ENCODE measurements at regions not wholly inside any gene's neighbourhood (a gene's known extent, or its start where the extent isn't known, plus 50 kb on each side); places are given as distances from the start of the nearest gene placed in this dataset.

DNA sequence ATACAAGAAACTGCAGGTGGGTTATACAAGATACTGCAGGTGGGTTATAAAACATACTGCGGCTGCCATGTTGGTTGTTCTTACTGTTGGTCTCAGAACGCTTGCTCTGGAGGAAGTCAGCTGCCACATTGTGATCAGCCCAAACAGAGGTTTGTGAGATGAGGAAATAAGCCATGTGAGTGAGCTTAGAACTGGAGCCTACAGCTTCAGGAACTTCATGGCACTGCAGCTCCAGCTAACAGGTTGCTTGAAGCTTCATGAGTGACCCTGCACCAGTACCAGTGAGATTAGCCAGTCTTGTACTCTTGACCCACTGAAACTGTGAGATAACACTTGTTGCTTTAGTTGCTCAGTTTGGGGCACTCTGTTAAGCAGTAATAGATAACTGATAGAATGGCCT, 74.5 kb upstream of the PRKCQ start:
- DNase-seq, result peak; percentile 21
- in situ Hi-C loops (cut with MboI; ENCODE audit: low pct_unique_long_range_greater_than_20kb, low sequenced_read_pairs), result no loop called here

DNA sequence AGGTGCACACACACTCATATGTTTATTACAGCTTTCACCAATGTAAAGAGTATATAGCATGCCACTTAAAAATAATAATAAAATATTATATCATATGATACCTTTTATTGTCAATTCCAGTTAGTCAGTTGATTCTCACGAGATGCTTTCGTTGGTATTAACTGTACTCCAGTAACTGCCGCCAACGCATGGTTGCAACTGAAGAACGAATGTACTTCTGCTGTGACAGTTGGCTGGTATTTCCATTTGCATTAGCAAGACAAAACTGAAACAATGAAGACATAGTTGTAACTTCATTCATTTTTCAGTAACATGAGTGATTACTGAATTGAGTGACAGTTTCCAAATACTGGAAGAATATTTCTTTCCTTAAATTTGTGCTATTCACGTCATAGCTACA, 70.5 kb upstream of the PRKCQ start:
- in situ Hi-C loops (cut with MboI; ENCODE audit: low pct_unique_long_range_greater_than_20kb, low sequenced_read_pairs), result no loop called here

DNA sequence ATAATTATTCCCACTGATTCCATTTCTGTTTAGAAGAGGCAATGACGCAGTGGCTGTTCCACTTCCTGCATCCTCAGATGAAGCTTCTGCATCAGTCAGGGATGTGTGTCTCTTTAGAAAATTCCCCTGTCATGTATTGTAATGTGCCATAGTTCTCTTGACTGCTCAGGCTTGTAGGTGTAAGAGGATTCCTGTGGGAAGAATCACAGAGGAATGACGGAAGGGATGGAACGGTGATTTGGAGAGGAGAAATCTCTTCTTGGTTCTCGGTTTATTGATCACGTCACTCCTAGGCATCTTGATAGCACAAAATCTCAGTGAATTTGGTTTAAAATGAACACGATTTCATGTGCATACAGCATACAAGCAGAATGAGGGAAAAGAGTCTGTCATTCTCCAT, 69.8 kb upstream of the PRKCQ start:
- in situ Hi-C loops (cut with MboI; ENCODE audit: low pct_unique_long_range_greater_than_20kb, low sequenced_read_pairs), result no loop called here
- DNase-seq, result no peak

More for the DNA sequence above, 70.5 kb upstream of the PRKCQ start:
- no peak for DNase-seq

DNA sequence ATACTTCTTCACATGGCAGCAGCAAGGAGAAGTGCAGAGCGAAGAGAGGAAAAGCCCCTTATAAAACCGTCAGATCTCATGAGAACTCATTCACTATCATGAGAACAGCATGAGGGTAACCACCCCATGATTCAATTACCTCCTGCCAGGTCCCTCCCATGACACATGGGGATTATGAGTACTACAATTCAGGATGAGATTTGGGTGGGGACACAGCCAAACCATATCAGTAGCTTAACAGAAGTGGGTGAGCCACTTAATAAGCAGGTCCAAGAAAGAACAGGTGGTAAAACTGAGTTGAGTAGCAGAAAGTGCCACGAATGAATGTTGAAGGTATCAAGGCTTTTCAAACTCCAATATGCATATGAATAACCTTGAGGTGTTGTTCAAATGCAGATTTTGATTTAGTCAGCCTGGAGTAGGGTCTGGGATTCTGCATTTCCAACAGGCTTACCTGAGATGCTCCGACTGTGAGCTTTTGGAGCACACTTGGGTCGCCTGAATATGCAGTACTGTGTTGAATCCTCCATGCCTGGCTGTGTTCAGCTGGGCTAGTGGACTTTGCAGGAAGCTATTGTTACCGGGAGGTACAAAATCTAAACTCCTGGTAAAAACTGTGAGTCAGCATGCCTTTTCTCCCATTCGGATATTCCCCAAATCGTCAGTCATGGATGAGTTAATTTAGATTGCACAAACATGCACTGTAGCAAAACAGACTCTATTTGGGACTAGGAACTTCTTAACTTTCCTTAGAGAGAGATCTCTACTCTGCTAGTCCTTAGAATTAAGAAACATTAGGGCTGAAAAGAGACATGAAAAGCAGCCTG, 69.0 kb upstream of the PRKCQ start:
- in situ Hi-C loops (cut with MboI; ENCODE audit: low pct_unique_long_range_greater_than_20kb, low sequenced_read_pairs), result no loop called here
- DNase-seq, result no peak

DNA sequence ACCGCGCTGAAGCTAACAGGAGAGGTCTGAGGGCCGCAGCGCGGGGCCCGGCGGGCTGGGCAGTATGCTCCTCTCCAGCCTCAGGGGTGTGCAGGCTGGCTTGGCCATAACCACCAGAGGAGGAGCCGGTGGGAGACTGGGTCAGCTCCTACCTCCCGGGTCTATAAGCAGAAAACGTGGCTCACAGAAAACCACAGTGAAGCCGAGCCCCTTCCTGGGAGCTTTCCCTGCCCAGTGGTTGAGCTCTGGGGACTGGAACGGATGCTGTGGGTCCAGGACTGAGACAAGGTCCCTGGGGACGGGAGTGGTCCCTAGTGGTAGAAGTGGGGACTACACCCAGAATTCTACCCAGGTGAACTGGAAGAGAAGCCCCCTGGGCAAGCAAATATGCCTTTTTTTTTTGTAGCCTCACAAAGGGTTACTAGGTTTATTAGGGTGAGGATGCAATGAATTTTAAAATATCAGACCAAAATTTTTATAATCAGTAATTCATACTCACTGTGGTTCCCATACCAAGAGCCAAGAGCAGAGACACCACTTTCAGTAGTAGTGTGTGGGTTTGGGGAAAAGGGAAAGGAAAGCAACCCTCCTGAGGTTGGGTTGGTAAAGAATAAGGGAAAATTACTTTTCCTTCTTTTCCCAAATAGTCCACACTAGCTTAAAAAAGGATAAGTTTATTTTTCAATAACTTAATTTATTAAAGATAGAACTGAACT, 67.9 kb upstream of the PRKCQ start:
- in situ Hi-C loops (cut with MboI; ENCODE audit: low pct_unique_long_range_greater_than_20kb, low sequenced_read_pairs), result no loop called here
- peak; percentile 70 for DNase-seq

DNA sequence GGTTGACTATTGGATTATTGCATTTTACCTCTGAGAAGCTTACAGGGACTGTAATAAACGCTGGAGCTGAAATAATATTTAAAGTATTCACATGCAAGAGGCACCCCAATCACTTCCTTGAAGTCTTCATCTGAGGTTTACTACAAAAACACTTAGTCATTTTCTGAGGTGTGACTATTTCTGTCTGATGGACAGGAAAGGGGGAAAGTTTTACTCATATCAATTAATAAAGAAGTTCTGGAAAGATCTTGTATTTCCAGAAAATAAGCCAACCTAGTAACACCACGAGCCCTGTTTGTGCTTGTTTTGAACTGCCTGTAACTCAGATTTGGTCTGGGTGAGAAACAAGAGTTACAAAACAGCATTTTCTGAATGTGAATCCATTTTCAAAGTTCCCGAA, 63.9 kb upstream of the PRKCQ start:
- no peak for DNase-seq
- in situ Hi-C loops (cut with MboI; ENCODE audit: low pct_unique_long_range_greater_than_20kb, low sequenced_read_pairs), result no loop called here

DNA sequence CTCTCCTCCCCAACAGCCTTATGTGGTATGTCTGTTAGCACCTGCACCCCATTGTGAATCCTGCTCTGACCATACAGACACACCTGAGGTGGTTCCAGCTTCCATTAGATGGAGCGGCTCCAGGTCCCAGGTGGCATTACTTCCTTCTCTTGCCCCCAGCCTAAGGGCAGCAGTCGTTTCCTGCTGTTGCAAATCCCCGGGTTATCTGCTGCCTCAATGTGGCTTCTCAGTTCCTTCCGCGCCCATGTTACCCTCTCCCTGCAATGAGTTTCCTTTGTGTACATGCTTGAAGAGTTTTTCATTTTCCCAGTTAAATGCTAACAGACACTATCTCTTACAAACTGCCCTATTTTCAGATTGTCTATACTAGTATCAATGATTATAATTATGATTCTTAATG, 62.8 kb upstream of the PRKCQ start:
- in situ Hi-C loops (cut with MboI; ENCODE audit: low pct_unique_long_range_greater_than_20kb, low sequenced_read_pairs), result no loop called here
- no peak for DNase-seq

DNA sequence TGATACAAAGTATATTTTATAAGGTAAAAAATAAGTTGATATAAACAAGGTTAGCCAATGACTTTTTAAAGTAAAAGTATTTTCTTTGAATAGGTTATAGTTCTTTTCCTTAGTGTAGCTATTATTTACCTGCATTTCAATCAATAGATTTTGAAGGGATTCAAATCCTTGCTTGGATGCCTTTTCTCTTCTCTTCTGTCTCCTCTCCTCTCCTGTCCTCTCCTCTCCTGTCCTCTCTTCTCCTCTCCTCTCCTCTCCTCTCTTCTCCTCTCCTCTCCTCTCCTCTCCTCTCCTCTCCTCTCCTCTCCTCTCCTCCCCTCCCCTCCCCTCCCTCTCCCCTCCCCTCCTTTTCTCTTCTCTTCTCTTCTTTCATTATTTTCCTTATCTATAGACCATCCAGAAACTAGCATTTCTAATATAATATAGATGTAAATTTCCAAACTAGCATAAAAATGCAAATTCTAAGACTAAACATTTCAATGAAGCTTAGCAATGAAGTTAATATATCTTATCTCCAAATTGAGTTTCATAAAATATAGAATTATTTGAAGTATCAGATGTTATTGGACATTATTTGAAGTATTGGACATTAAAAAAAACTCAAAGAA, 60.5 kb upstream of the PRKCQ start:
- in situ Hi-C loops (cut with MboI; ENCODE audit: low pct_unique_long_range_greater_than_20kb, low sequenced_read_pairs), result no loop called here

DNA sequence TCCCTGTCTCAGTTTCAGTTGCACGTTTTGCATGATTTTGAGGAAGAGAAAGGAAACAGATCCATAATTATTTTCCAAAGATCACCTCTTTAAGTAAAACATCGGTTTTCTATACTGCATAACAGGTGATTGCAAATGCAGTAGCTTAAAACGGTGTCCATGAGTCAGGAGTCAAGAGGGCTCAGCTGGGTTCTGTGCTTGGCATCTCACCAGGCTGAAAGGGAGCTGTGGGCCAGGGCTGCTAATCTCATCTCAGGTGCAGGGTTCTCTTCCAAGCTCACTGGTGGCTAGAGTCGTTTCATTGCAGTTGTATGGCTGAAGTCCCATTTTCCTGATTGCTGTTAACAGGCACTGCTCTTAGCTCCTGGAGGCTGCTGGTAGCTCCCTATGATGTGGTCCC, 57.0 kb upstream of the PRKCQ start:
- in situ Hi-C loops (cut with MboI; ENCODE audit: low pct_unique_long_range_greater_than_20kb, low sequenced_read_pairs), result no loop called here

More for the DNA sequence above, 60.5 kb upstream of the PRKCQ start:
- DNase-seq, result no peak

DNA sequence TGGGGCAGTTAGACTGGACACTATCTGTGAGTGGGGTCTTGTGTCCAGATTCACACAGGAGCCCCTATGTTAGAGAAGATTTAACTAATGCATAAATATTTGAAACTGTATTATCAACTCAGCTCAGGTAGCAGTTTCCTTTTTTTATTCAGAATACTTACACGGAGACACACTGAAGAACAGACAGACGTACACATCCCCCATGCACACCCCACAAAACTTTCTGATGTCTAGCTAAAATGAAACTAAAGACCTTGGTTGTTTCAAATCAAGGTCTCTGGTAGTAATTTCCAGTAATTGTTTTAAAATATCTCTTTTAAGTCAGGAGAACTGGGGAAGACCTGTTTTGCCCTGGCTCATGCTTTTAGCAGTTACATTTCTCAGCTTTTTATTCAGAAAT, 55.7 kb upstream of the PRKCQ start:
- DNase-seq, result no peak
- in situ Hi-C loops (cut with MboI; ENCODE audit: low pct_unique_long_range_greater_than_20kb, low sequenced_read_pairs), result no loop called here

More for the DNA sequence above, 57.0 kb upstream of the PRKCQ start:
- no peak for DNase-seq

Measured in KBM-7 (cell line).